ENCODE measurements at regions not wholly inside any gene's neighbourhood (a gene's known extent, or its start where the extent isn't known, plus 50 kb on each side); places are given as distances from the start of the nearest gene placed in this dataset.

- no peak for DNase-seq (ENCODE audit: low spot score)
Observed at GRCh38 chr16:31701734-31702133, 171.9 kb upstream of the ZNF267 start.

GRCh38 chr16:31702796-31703195, 170.8 kb upstream of the ZNF267 start:
- DNase-seq (ENCODE audit: low spot score) = no peak

- DNase-seq (ENCODE audit: low spot score) = no peak
Observed at GRCh38 chr16:31703526-31704128, 170.0 kb upstream of the ZNF267 start.

- no peak for DNase-seq (ENCODE audit: low spot score)
Observed at GRCh38 chr16:31704138-31704537, 169.5 kb upstream of the ZNF267 start.

GRCh38 chr16:31705371-31705770, 168.2 kb upstream of the ZNF267 start:
- no peak for DNase-seq (ENCODE audit: low spot score)

- DNase-seq (ENCODE audit: low spot score) = no peak
Observed at GRCh38 chr16:31706318-31706717, 167.3 kb upstream of the ZNF267 start.

- DNase-seq (ENCODE audit: low spot score) = no peak
Observed at GRCh38 chr16:31706925-31707324, 166.7 kb upstream of the ZNF267 start.

- peak; percentile 1 for DNase-seq (ENCODE audit: low spot score)
Observed at GRCh38 chr16:31707743-31708335, 165.8 kb upstream of the ZNF267 start.

- DNase-seq (ENCODE audit: low spot score) = peak; percentile 1
Observed at GRCh38 chr16:31708348-31708747, 165.3 kb upstream of the ZNF267 start.

- peak; percentile 2 for DNase-seq (ENCODE audit: low spot score)
Observed at GRCh38 chr16:31709181-31709580, 164.4 kb upstream of the ZNF267 start.

GRCh38 chr16:31710134-31710533, 163.5 kb upstream of the ZNF267 start:
- no peak for DNase-seq (ENCODE audit: low spot score)

- DNase-seq (ENCODE audit: low spot score) = no peak
Observed at GRCh38 chr16:31710880-31711279, 162.7 kb upstream of the ZNF267 start.

- DNase-seq (ENCODE audit: low spot score) = peak; percentile 2
Observed at GRCh38 chr16:31711344-31711845, 162.2 kb upstream of the ZNF267 start.

GRCh38 chr16:31712064-31712540, 161.5 kb upstream of the ZNF267 start:
- DNase-seq (ENCODE audit: low spot score) = no peak

GRCh38 chr16:31713071-31713944, 160.3 kb upstream of the ZNF267 start:
- peak; percentile 97 for DNase-seq (ENCODE audit: low spot score)

GRCh38 chr16:31713945-31714902, 159.4 kb upstream of the ZNF267 start:
- peak; percentile 1 for DNase-seq (ENCODE audit: low spot score)

- peak; percentile 6 for DNase-seq (ENCODE audit: low spot score)
Observed at GRCh38 chr16:31714903-31715504, 158.6 kb upstream of the ZNF267 start.

GRCh38 chr16:31715915-31716314, 157.7 kb upstream of the ZNF267 start:
- DNase-seq (ENCODE audit: low spot score) = no peak

GRCh38 chr16:31718998-31719397, 154.6 kb upstream of the ZNF267 start:
- DNase-seq (ENCODE audit: low spot score) = no peak

GRCh38 chr16:31727553-31727952, 146.1 kb upstream of the ZNF267 start:
- DNase-seq (ENCODE audit: low spot score) = no peak

- DNase-seq (ENCODE audit: low spot score) = no peak
Observed at GRCh38 chr16:31734265-31734664, 139.3 kb upstream of the ZNF267 start.
